Ramos (cell line): ENCODE measurements at regions not wholly inside any gene's neighbourhood (a gene's known extent, or its start where the extent isn't known, plus 50 kb on each side); places are given as distances from the start of the nearest gene placed in this dataset.

Experiments
- in situ Hi-C: fragments of 300-500 bp; cut with MboI; formaldehyde crosslinking; loops from one replicate; pipeline ENCODE4 v1.14.3; 2022; ENCODE audit warnings: low sequenced_read_pairs; ENCODE audit not compliant: unreplicated experiment

- in situ Hi-C loops: no loop called here
Observed at GRCh38 chr2:213202011-213202410, 50.6 kb upstream of the IKZF2 start.

GRCh38 chr2:213205944-213206343 is 54.5 kb upstream of the IKZF2 start:
- in situ Hi-C loops: no loop called here

DNA sequence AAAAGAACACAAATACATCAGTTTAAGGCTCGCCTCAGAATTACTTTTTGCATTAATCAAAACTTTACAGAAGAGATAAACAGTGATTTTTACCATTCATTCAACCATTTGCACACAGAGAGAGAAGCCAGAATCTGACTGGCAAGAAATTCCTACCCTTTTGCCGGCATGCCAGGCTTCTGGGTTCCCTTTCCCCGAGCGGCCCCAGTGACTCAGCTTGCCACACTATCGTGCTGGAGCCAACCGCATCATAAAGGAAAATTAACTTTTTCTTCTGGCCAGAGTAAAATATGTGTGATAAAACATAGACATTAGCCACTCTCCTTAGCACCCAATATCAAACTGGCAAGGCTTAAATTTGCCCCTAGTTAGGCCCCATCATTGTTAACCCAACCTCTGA is 61.8 kb upstream of the IKZF2 start:
- in situ Hi-C loops: no loop called here

DNA sequence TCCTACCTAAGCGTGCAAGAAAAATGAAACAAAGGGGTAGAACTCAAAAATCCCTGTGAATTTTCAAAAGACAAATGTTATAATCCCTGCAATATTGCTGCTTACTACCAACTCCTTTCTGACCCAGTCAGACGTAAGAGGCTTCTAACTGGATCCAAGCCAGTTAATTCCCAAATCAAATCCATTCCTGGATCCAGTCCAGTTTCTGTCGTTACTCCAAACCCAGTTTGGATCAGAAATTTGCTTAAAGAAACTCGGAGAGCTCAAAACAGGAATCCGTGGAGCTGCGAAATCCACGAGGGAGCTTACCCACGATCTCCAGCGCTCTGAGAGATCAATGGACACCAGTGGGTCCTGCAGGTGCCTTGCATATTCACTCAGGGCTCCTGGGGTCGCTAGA is 62.8 kb upstream of the IKZF2 start:
- in situ Hi-C loops: no loop called here

DNA sequence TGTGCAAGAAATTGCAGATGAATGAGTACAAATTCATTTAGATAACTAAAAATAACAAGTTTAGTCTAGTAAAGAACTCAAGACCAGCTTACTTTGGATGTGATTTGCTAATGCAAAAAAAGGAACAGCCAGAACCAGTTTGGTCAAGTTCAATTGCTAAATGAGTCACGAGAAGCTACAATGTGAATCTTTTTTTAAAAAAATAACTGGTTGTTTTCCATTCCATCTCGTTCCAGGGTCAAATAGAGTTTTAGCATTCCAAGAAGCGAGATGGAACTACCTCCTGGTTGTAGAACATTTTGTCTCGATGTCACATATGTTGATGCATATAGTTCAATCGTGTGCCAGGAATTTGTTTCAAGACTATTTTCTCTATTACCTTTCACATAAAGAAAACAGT is 65.0 kb upstream of the IKZF2 start:
- in situ Hi-C loops: no loop called here

GRCh38 chr2:213219816-213220215 is 64.4 kb upstream of the SPAG16 start:
- in situ Hi-C loops: loop anchor here (10.0 kb wide), 1 partner anchor 185 kb away; no protein-coding TSS in a partner anchor

DNA sequence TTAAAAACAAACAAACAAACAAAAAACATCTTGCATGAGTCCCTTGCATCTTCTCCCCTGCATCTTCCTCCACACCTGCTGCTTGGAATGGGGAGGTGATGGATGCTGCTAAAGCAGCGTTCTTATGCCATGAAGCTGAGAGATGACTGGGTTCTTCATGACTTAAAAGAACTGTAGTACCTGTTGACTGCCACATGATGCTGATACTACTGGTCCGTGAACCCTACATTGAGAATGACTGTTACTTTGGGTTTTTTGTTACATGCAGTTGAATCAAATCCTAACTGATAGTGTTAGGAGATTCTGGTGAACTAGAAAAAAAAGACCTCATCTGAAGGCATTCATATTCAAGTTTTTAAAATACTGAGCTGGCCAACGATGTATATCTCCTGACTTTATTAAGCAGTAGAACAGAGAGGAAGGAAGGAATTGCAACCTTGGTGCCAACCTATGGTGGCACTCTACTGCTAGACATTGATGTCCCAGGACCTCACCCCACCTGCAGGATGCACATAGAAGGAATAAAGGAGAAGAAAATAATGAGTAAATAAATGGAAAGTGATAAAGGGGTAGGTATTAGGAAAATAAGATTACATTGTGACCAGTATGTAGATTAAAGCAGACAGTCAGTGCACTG is 63.2 kb upstream of the SPAG16 start:
- in situ Hi-C loops: loop anchor here (10.0 kb wide), 1 partner anchor 186 kb away; no protein-coding TSS in a partner anchor

- in situ Hi-C loops: loop anchor here (10.0 kb wide), 1 partner anchor 187 kb away; no protein-coding TSS in a partner anchor
Observed at GRCh38 chr2:213221957-213222356, 62.3 kb upstream of the SPAG16 start.

GRCh38 chr2:213224366-213224765 is 59.9 kb upstream of the SPAG16 start:
- in situ Hi-C loops: loop anchor here (10.0 kb wide), 1 partner anchor 190 kb away; no protein-coding TSS in a partner anchor

- in situ Hi-C loops: loop anchor here (5.0 to 25.0 kb wide), 3 partner anchors 54 to 1561 kb away; no protein-coding TSS in a partner anchor
Observed at GRCh38 chr2:213225866-213226265, 58.4 kb upstream of the SPAG16 start.

- in situ Hi-C loops: loop anchor here (5.0 to 25.0 kb wide), 3 partner anchors 55 to 1560 kb away; no protein-coding TSS in a partner anchor
Observed at GRCh38 chr2:213227458-213227857, 56.8 kb upstream of the SPAG16 start.

DNA sequence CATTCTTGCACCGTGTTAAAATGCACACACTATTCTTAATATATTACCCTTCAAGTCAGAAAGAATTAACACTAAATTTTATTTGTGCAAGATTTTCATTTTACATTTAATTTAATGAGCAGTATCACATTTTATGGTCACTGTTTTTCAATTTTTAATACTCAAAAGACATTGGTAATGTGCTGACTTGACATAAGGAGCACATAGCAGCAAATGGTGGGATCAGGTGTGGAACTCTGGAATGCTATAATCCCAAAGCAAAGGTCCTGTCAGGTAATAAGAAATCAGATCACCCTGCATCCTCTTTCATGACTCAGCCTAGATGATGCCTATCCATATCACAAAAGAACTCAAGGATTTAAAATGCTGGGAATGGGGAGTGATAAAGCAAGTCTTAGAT is 55.6 kb upstream of the SPAG16 start:
- in situ Hi-C loops: loop anchor here (5.0 to 25.0 kb wide), 3 partner anchors 56 to 1559 kb away; no protein-coding TSS in a partner anchor

GRCh38 chr2:213229814-213230213 is 54.5 kb upstream of the SPAG16 start:
- in situ Hi-C loops: loop anchor here (5.0 to 25.0 kb wide), 3 partner anchors 58 to 1557 kb away; no protein-coding TSS in a partner anchor

DNA sequence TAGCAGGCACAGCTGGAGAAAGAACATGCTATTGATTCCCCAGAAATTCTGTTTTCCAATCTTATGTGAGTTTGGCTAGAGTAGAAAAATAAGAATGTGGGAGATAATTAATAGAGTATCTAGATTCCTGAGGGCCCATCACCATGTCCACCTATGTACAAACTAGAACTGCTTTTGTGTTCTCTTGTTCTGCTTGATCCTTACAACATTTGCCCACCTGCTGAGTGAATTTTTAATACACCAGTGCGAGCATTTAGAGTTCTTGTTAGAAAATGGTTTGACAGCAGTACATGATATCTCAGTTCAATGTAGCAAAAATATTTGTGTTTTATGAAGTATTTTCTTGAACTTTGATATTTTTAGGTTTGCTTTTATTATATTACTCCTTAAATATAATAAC is 52.3 kb upstream of the SPAG16 start:
- in situ Hi-C loops: loop anchor here (25.0 kb wide), 1 partner anchor 1555 kb away; no protein-coding TSS in a partner anchor

- in situ Hi-C loops: loop anchor here (25.0 kb wide), 1 partner anchor 1554 kb away; no protein-coding TSS in a partner anchor
Observed at GRCh38 chr2:213232649-213233437, 51.4 kb upstream of the SPAG16 start.

GRCh38 chr2:213233438-213234330 is 50.6 kb upstream of the SPAG16 start:
- in situ Hi-C loops: loop anchor here (25.0 kb wide), 1 partner anchor 1554 kb away; no protein-coding TSS in a partner anchor
